ENCODE measurements at regions not wholly inside any gene's neighbourhood (a gene's known extent, or its start where the extent isn't known, plus 50 kb on each side); places are given as distances from the start of the nearest gene placed in this dataset.
A peak's percentile ranks its signal among the peaks of the same experiment; 100 is the strongest.
"Not testable (repeated sequence)": the region's sequence is repeated elsewhere in the genome, so short reads cannot be mapped to it uniquely, and the experiment has no call there.

GRCh38 chrX:140034916-140035315 lies 69.6 kb upstream of the CXorf66 start:
- no peak for TF ChIP-seq GATA1 (IDR thresholded peaks at IDR 0.05; ENCODE audit: low read depth, low read length)
- no peak for TF ChIP-seq POLR2A (IDR thresholded peaks at IDR 0.05; ENCODE audit: low read length)
- DNase-seq, result peak in 1 of 2 experiments; percentile 1

GRCh38 chrX:140022482-140022881 lies 57.2 kb upstream of the CXorf66 start:
- TF ChIP-seq POLR2A (IDR thresholded peaks at IDR 0.05; ENCODE audit: low read length) (no peak), GATA1 (IDR thresholded peaks at IDR 0.05; ENCODE audit: low read depth, low read length) (no peak)
- no peak for DNase-seq

- DNase-seq, result not testable (repeated sequence)
These were observed 53.8 kb upstream of the CXorf66 start for GRCh38 chrX:140019134-140019533.
